Type B pancreatic cell (in vitro differentiated cells): ENCODE measurements at regions not wholly inside any gene's neighbourhood (a gene's known extent, or its start where the extent isn't known, plus 50 kb on each side); places are given as distances from the start of the nearest gene placed in this dataset.

Experiments used
- DNase-seq: peaks from one replicate; pipeline ENCODE4 v3.0.0; 2021; ENCODE audit warnings: mixed read lengths; ENCODE audit not compliant: unreplicated experiment; ENCODE audit errors: extremely low spot score
- H3K27ac Mint-ChIP-seq: 2 replicates; pipeline ENCODE4 v1.8.0; 2021; ENCODE audit warnings: mild to moderate bottlenecking, mixed read lengths
- H3K27me3 Mint-ChIP-seq: 2 replicates; pipeline ENCODE4 v1.8.0; 2021; ENCODE audit warnings: mixed read lengths
- H3K36me3 Mint-ChIP-seq: 2 replicates; pipeline ENCODE4 v1.8.0; 2021; ENCODE audit warnings: mixed read lengths
- H3K4me1 Mint-ChIP-seq: one replicate; pipeline ENCODE4 v1.8.0; 2021; ENCODE audit warnings: mixed read lengths; ENCODE audit not compliant: unreplicated experiment
- H3K4me3 Mint-ChIP-seq: 2 replicates; pipeline ENCODE4 v1.8.0; 2021; ENCODE audit warnings: mild to moderate bottlenecking, mixed read lengths
- H3K9me3 Mint-ChIP-seq: 2 replicates; pipeline ENCODE4 v1.8.0; 2021; ENCODE audit warnings: mixed read lengths
- TF ChIP-seq, protein P1 (sequence below): fragments of 200-600 bp; sonication (generic); conservative IDR thresholded peaks from 2 replicates; pipeline ENCODE4 v1.5.0; 2021; ENCODE audit warnings: antibody characterized with exemption, mild to moderate bottlenecking

DNA sequence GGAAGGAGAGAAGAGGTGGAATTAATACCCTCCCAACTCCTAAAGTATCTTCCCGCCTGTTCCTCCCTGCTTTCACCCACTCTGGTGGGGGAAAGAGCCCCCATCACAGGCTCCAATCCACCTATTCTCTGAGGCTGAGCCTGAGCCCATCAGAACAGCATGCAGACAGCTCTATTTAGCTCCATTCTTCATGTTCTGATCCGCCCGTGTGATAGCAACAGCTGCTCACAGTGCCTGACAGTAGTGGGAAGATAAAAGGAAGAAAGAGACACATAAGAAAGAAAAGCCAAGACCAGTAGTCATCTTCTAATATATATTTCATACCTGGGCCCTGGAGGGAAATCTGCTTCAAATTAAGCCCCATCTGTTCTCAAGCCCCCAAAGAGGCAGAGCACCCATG lies 80.3 kb upstream of the AKIP1 start:
- DNase-seq, result peak; percentile 31
- Mint-ChIP-seq H3K36me3 (no peaks in the 10 kb centered on the region), H3K27ac (no peak overlapping the region), H3K9me3 (no peaks in the 10 kb centered on the region), H3K27me3 (no peaks in the 10 kb centered on the region), H3K4me1 (peaks cover 6% of the 10 kb centered on the region), H3K4me3 (no peak overlapping the region)
- TF ChIP-seq, protein P1, sequence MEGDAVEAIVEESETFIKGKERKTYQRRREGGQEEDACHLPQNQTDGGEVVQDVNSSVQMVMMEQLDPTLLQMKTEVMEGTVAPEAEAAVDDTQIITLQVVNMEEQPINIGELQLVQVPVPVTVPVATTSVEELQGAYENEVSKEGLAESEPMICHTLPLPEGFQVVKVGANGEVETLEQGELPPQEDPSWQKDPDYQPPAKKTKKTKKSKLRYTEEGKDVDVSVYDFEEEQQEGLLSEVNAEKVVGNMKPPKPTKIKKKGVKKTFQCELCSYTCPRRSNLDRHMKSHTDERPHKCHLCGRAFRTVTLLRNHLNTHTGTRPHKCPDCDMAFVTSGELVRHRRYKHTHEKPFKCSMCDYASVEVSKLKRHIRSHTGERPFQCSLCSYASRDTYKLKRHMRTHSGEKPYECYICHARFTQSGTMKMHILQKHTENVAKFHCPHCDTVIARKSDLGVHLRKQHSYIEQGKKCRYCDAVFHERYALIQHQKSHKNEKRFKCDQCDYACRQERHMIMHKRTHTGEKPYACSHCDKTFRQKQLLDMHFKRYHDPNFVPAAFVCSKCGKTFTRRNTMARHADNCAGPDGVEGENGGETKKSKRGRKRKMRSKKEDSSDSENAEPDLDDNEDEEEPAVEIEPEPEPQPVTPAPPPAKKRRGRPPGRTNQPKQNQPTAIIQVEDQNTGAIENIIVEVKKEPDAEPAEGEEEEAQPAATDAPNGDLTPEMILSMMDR, result no peak

DNA sequence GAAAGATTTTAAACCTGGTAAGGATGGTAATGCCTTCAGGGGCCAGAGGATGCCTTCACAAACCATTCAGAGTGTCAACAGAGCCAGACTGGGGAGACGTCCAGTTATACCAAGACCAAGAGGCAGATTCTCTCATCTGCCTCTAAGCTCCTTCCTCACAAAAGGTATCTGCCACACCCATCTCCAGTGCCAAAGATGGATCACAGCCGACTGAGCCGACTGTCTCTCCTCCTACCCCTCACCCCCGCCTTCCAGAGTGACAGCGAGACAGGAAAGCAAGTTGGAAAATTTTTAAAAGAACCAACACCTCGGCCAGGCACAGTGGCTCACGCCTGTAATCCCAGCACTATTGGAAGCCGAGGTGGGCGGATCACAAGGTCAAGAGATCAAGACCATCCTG lies 79.1 kb upstream of the AKIP1 start:
- H3K4me3 Mint-ChIP-seq, result no peak overlapping the region
- no peaks in the 10 kb centered on the region for H3K36me3 Mint-ChIP-seq
- H3K27ac Mint-ChIP-seq, result peak overlapping the region; percentile 98
- H3K4me1 Mint-ChIP-seq, result peaks cover 6% of the 10 kb centered on the region
- no peaks in the 10 kb centered on the region for H3K9me3 Mint-ChIP-seq
- TF ChIP-seq, protein P1, result no peak
- H3K27me3 Mint-ChIP-seq, result no peaks in the 10 kb centered on the region
- DNase-seq, result peak; percentile 54

DNA sequence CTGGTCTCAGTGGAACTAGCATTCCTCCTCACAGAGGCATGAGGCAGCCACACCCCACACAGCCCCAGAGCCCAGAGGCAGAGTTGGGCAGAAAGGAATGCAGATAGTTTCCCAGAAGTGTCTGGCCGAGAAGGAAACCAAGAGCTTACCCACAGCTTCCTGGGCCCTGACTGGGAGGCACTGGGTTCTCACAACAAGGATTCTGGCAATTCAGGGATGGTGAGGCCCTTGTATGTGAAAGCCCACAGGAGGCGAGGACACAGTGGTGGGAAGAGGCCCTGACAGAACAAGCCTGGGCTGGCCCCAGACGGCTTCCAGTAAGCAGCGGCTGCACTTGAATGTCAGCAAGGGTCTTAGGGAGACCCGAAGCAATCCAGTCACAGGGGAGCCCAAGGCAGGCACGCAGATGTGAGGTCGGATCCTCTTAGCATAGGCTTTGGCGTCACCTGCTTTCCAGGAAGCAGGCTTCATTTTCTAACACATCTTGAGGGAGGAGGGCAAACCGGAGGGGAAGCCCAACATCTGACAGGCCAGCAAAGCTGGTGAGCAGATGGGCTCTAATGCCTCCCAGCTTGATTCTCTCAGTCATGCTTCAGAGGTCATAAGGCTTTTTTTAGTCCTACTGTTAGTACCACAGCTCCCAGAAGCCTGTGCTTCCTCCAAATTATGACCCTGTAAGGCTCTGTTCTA lies 78.3 kb upstream of the AKIP1 start:
- TF ChIP-seq, protein P1, result no peak
- peak; percentile 65 for DNase-seq
- H3K27me3 Mint-ChIP-seq, result no peaks in the 10 kb centered on the region
- no peaks in the 10 kb centered on the region for H3K36me3 Mint-ChIP-seq
- no peaks in the 10 kb centered on the region for H3K9me3 Mint-ChIP-seq
- peak overlapping the region; percentile 98 for H3K27ac Mint-ChIP-seq
- peaks cover 6% of the 10 kb centered on the region for H3K4me1 Mint-ChIP-seq
- peak overlapping the region; percentile 48 for H3K4me3 Mint-ChIP-seq

DNA sequence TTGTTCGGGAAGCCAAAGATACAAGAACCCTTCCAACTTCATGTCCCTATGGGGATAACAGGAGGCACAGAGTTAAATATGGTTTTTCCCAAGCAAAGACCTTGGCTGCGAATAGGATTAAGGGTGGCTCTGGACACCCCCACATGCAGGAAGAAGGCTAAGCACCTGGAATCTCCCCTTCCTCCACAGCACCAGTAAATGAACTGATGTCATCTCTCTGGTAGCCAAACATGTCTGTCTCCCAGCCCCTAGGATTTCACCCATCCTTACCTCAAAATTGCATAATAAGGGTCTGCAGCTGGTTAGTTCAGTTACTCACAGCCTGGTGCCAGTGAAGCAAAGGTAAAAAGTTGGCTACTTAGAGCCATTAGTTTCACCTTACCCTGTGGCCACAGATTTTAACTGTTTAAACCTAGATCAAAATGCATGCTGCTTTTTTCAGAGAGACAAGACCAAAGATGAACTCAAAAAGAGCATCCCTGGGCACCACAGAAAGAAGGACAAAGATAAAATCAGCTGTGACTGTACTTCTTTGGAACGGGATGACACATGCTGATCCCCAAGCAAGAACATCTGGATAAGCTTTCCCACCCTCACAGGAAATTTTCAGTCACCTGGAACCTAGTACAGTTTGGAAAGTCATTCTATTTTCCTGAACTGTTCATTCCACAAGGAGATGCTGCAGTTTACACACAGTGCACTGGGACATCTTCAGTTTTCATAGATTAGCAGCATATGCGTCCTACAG lies 77.2 kb upstream of the AKIP1 start:
- Mint-ChIP-seq H3K4me1 (peaks cover 11% of the 10 kb centered on the region), H3K4me3 (no peak overlapping the region), H3K27me3 (no peaks in the 10 kb centered on the region), H3K36me3 (peaks cover 4% of the 10 kb centered on the region), H3K9me3 (no peaks in the 10 kb centered on the region), H3K27ac (peak overlapping the region; percentile 44)
- DNase-seq, result peak; percentile 10
- TF ChIP-seq, protein P1, result no peak

DNA sequence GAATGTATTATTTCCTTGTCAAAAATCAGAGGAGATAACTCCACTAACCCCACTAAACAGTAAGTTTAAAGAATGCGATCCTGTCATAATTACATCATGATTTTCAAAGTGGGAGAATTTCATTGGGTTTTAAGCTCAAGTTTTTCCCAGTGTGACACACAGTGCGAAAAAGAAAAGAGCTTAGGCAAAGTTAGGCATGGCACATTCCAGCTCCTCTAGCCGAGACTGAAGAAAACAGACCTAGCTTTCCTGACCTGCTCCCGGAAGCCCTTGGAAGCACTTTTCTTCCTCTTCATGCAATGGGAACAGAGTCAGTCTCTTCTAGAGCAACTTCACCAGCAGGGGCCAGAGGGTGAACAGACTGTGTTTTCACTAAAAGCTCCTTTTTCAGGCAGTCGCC lies 76.6 kb upstream of the AKIP1 start:
- Mint-ChIP-seq H3K9me3 (no peaks in the 10 kb centered on the region), H3K36me3 (peaks cover 4% of the 10 kb centered on the region)

More for the DNA sequence above, 76.6 kb upstream of the AKIP1 start:
- Mint-ChIP-seq H3K4me3 (no peak overlapping the region), H3K27ac (peak overlapping the region; percentile 44), H3K4me1 (peaks cover 11% of the 10 kb centered on the region), H3K27me3 (no peaks in the 10 kb centered on the region)
- DNase-seq, result no peak
- TF ChIP-seq, protein P1, result no peak
